Body of pancreas (tissue), 4 donors: ENCODE measurements at regions not wholly inside any gene's neighbourhood (a gene's known extent, or its start where the extent isn't known, plus 50 kb on each side); places are given as distances from the start of the nearest gene placed in this dataset.

Experiments
- POLR2A ChIP-seq, 3 donors: fragments of 450-650 bp; IDR thresholded peaks; one replicate each; pipeline ENCODE4 v1.6.1; 2016; ENCODE audit warnings: antibody characterized with exemption in 3 of 3, mild to moderate bottlenecking in 2 of 3
- TF ChIP-seq, protein P1 (sequence below), 7 experiments: fragments of 450-650 bp in 4 of 7; fragments of 200-600 bp in 3 of 7; sonication (generic) in 3 of 7; IDR thresholded peaks; one replicate each; pipeline ENCODE4 v1.5.1; 2016 to 2019; ENCODE audit warnings: antibody characterized with exemption in 7 of 7

DNA sequence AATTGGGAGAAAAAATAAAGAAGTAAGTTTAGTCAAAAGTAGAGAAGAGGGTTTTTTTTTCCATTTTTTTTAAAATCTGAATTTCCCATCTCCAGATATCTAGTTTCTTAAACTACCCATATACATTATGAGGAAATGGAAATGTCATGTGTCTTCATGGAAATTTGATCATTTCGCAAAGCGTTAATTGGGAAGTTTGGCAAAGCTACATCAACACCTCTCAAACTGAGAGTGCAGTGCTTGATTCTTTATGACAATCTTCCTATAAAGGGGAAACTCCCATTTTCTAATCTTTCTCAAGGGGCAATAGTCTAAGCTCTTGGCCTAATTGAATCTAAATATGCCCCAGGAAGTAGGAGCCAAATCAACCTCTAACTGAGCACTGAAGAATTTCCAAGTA is 110.4 kb upstream of the INHBA start:
- TF ChIP-seq, protein P1, sequence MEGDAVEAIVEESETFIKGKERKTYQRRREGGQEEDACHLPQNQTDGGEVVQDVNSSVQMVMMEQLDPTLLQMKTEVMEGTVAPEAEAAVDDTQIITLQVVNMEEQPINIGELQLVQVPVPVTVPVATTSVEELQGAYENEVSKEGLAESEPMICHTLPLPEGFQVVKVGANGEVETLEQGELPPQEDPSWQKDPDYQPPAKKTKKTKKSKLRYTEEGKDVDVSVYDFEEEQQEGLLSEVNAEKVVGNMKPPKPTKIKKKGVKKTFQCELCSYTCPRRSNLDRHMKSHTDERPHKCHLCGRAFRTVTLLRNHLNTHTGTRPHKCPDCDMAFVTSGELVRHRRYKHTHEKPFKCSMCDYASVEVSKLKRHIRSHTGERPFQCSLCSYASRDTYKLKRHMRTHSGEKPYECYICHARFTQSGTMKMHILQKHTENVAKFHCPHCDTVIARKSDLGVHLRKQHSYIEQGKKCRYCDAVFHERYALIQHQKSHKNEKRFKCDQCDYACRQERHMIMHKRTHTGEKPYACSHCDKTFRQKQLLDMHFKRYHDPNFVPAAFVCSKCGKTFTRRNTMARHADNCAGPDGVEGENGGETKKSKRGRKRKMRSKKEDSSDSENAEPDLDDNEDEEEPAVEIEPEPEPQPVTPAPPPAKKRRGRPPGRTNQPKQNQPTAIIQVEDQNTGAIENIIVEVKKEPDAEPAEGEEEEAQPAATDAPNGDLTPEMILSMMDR (IDR thresholded peaks at IDR 0.05) = no peak
- TF ChIP-seq POLR2A (IDR thresholded peaks at IDR 0.05) = no peak
